Peyer's patch (tissue), 4 donors: ENCODE measurements at regions not wholly inside any gene's neighbourhood (a gene's known extent, or its start where the extent isn't known, plus 50 kb on each side); places are given as distances from the start of the nearest gene placed in this dataset.
"Not testable (repeated sequence)": the region's sequence is repeated elsewhere in the genome, so short reads cannot be mapped to it uniquely, and the experiment has no call there.

Experiments
- DNase-seq, 3 donors: peaks; one replicate each; pipeline ENCODE4 v3.0.0-alpha.2; 2017 to 2019
- H3K27ac ChIP-seq, 4 donors: fragments of 200-600 bp; sonication (generic); one replicate each; pipeline ENCODE4 v1.5.1; 2016 to 2019
- H3K27me3 ChIP-seq, 2 donors: fragments of 200-600 bp; sonication (generic); one replicate each; pipeline ENCODE4 v1.5.1; 2019
- H3K36me3 ChIP-seq, 3 donors: fragments of 200-600 bp; sonication (generic); one replicate each; pipeline ENCODE4 v1.5.1; 2016 to 2019
- H3K4me1 ChIP-seq, 4 donors: fragments of 200-600 bp; sonication (generic); one replicate each; pipeline ENCODE4 v1.5.1; 2016 to 2019
- H3K4me3 ChIP-seq, 4 donors: fragments of 200-600 bp; sonication (generic); 1 replicate in 3 of 4; 2 replicates in 1 of 4; pipeline ENCODE4 v1.5.1; 2016 to 2019; ENCODE audit warnings: mild to moderate bottlenecking in 1 of 4
- H3K9me3 ChIP-seq, 4 donors: fragments of 200-600 bp; sonication (generic); one replicate each; pipeline ENCODE4 v1.5.1; 2016 to 2019; ENCODE audit warnings: mild to moderate bottlenecking in 1 of 4
- CTCF ChIP-seq, 6 experiments: fragments of 450-650 bp in 4 of 6; fragments of 200-600 bp in 2 of 6; sonication (generic) in 1 of 6; IDR thresholded peaks; one replicate each; pipeline ENCODE4 v1.5.1; 2017 to 2019; ENCODE audit warnings: antibody characterized with exemption in 6 of 6, mild to moderate bottlenecking in 3 of 6, moderate library complexity in 1 of 6
- POLR2A ChIP-seq, 2 donors: fragments of 450-650 bp; IDR thresholded peaks; one replicate each; pipeline ENCODE4 v1.5.1; 2017; ENCODE audit warnings: antibody characterized with exemption in 2 of 2, mild to moderate bottlenecking in 2 of 2, moderate library complexity in 2 of 2

- Histone ChIP-seq H3K4me1 (no peaks in the 10 kb centered on the region), H3K4me3 (no peak overlapping the region), H3K9me3 (no peaks in the 10 kb centered on the region), H3K27me3 (no peaks in the 10 kb centered on the region), H3K27ac (no peak overlapping the region), H3K36me3 (no peaks in the 10 kb centered on the region)
- no peak for DNase-seq
- TF ChIP-seq CTCF (IDR thresholded peaks at IDR 0.05) (no peak), POLR2A (IDR thresholded peaks at IDR 0.05) (no peak)
These were observed 83.9 kb upstream of the ATP1A1 start for GRCh38 chr1:116289193-116289592.

- no peak overlapping the region for H3K27ac ChIP-seq
- TF ChIP-seq POLR2A (IDR thresholded peaks at IDR 0.05) = no peak
- TF ChIP-seq CTCF (IDR thresholded peaks at IDR 0.05) = no peak
- no peak overlapping the region for H3K4me3 ChIP-seq
- no peaks in the 10 kb centered on the region for H3K36me3 ChIP-seq
- DNase-seq = no peak
- no peaks in the 10 kb centered on the region for H3K9me3 ChIP-seq
- no peaks in the 10 kb centered on the region for H3K4me1 ChIP-seq
- H3K27me3 ChIP-seq = no peaks in the 10 kb centered on the region
These were observed 82.8 kb upstream of the ATP1A1 start for GRCh38 chr1:116290085-116290705.

- no peaks in the 10 kb centered on the region for H3K9me3 ChIP-seq
- no peak for DNase-seq
- no peak for TF ChIP-seq CTCF (IDR thresholded peaks at IDR 0.05)
- TF ChIP-seq POLR2A (IDR thresholded peaks at IDR 0.05) = no peak
- H3K36me3 ChIP-seq = no peaks in the 10 kb centered on the region
- no peak overlapping the region for H3K4me3 ChIP-seq
- H3K27me3 ChIP-seq = no peaks in the 10 kb centered on the region
- H3K4me1 ChIP-seq = no peaks in the 10 kb centered on the region
- H3K27ac ChIP-seq = no peak overlapping the region
These were observed 82.0 kb upstream of the ATP1A1 start for GRCh38 chr1:116291024-116291423.

- no peaks in the 10 kb centered on the region for H3K27me3 ChIP-seq
- H3K4me1 ChIP-seq = no peaks in the 10 kb centered on the region
- TF ChIP-seq CTCF (IDR thresholded peaks at IDR 0.05) (no peak), POLR2A (IDR thresholded peaks at IDR 0.05) (no peak)
These were observed 79.9 kb upstream of the ATP1A1 start for GRCh38 chr1:116292929-116293725.

GRCh38 chr1:116297495-116298212 lies 75.4 kb upstream of the ATP1A1 start:
- DNase-seq = no peak
- Histone ChIP-seq H3K9me3 (no peaks in the 10 kb centered on the region), H3K4me3 (no peak overlapping the region)

More at GRCh38 chr1:116292929-116293725, 79.9 kb upstream of the ATP1A1 start:
- H3K9me3 ChIP-seq = no peaks in the 10 kb centered on the region
- no peak overlapping the region for H3K27ac ChIP-seq
- DNase-seq = no peak
- H3K4me3 ChIP-seq = no peak overlapping the region
- H3K36me3 ChIP-seq = no peaks in the 10 kb centered on the region

GRCh38 chr1:116298213-116298579 lies 74.8 kb upstream of the ATP1A1 start:
- H3K9me3 ChIP-seq, H3K27ac ChIP-seq, H3K36me3 ChIP-seq, H3K27me3 ChIP-seq, H3K4me3 ChIP-seq, DNase-seq, H3K4me1 ChIP-seq: not testable (repeated sequence)

More at GRCh38 chr1:116297495-116298212, 75.4 kb upstream of the ATP1A1 start:
- TF ChIP-seq POLR2A (IDR thresholded peaks at IDR 0.05) = no peak
- no peak for TF ChIP-seq CTCF (IDR thresholded peaks at IDR 0.05)
- Histone ChIP-seq H3K36me3 (no peaks in the 10 kb centered on the region), H3K27ac (no peak overlapping the region), H3K4me1 (peaks cover 0 to 1% (median 0%) of the 10 kb centered on the region in 4 donors), H3K27me3 (no peaks in the 10 kb centered on the region)
